Left lung (tissue), 4 donors: ENCODE measurements at regions not wholly inside any gene's neighbourhood (a gene's known extent, or its start where the extent isn't known, plus 50 kb on each side); places are given as distances from the start of the nearest gene placed in this dataset.

Experiments used
- ATAC-seq: fragments of 200-7000 bp; cut with Tn5 transposase; one replicate; pipeline ENCODE4 v1.9.1; 2020; ENCODE audit warnings: moderate library complexity
- DNase-seq, 4 donors: peaks; one replicate each; pipeline ENCODE4 v3.0.0-alpha.2; 2013 to 2020
- H3K27ac ChIP-seq, 2 donors: fragments of 200-600 bp; sonication (generic) in 1 of 2; one replicate each; pipeline versions ENCODE4 v1.5.0 to v1.8.0; 2020 to 2021
- H3K27me3 ChIP-seq, 2 donors: fragments of 200-600 bp; sonication (generic) in 1 of 2; one replicate each; pipeline versions ENCODE4 v1.5.0 to v1.8.0; 2020 to 2021
- H3K36me3 ChIP-seq, 2 donors: fragments of 200-600 bp; sonication (generic) in 1 of 2; one replicate each; pipeline versions ENCODE4 v1.5.0 to v1.8.0; 2020 to 2021
- H3K4me1 ChIP-seq, 2 donors: fragments of 200-600 bp; one replicate each; pipeline ENCODE4 v1.8.0; 2021
- H3K4me3 ChIP-seq, 2 donors: fragments of 200-600 bp; sonication (generic) in 1 of 2; one replicate each; pipeline versions ENCODE4 v1.5.0 to v1.8.0; 2020 to 2021; ENCODE audit warnings: mild to moderate bottlenecking in 1 of 2
- H3K9me3 ChIP-seq, 2 donors: fragments of 200-600 bp; sonication (generic) in 1 of 2; one replicate each; pipeline versions ENCODE4 v1.5.0 to v1.8.0; 2020 to 2021
- CTCF ChIP-seq, 2 donors: fragments of 200-600 bp; sonication (generic) in 1 of 2; IDR thresholded peaks; one replicate each; pipeline versions ENCODE4 v1.5.0 to v1.8.0; 2021; ENCODE audit warnings: antibody characterized with exemption in 2 of 2
- intact Hi-C, 2 donors: fragments of 100-400 bp; cut with DNase I; formaldehyde crosslinking; loops; one replicate each; pipeline versions ENCODE4 v1.11.2 to v1.14.2; 2022
- donor health status: DM: no; HTN: yes; CAD: no.
- donor health status: DM: no; HTN: no; CAD: no.

GRCh38 chr3:77935418-77935817, 895.5 kb downstream of the ROBO2 start:
- no peak for ATAC-seq
- no peaks in the 10 kb centered on the region for H3K36me3 ChIP-seq
- no peaks in the 10 kb centered on the region for H3K9me3 ChIP-seq
- no peaks in the 10 kb centered on the region for H3K4me1 ChIP-seq
- no peak for TF ChIP-seq CTCF (IDR thresholded peaks at IDR 0.05)
- no peaks in the 10 kb centered on the region for H3K27me3 ChIP-seq
- no peak overlapping the region for H3K4me3 ChIP-seq
- DNase-seq, result no peak
- no peak overlapping the region for H3K27ac ChIP-seq
- intact Hi-C loops, result no loop called here

GRCh38 chr3:77939726-77940125, 899.8 kb downstream of the ROBO2 start:
- H3K27me3 ChIP-seq, result no peaks in the 10 kb centered on the region
- no peaks in the 10 kb centered on the region for H3K4me1 ChIP-seq
- no peak for DNase-seq
- ATAC-seq, result no peak
- no peaks in the 10 kb centered on the region for H3K9me3 ChIP-seq
- intact Hi-C loops, result no loop called here
- no peaks in the 10 kb centered on the region for H3K36me3 ChIP-seq
- no peak overlapping the region for H3K27ac ChIP-seq
- TF ChIP-seq CTCF (IDR thresholded peaks at IDR 0.05), result no peak
- no peak overlapping the region for H3K4me3 ChIP-seq

GRCh38 chr3:77943598-77943997, 903.7 kb downstream of the ROBO2 start:
- Histone ChIP-seq H3K4me3 (no peak overlapping the region), H3K27ac (no peak overlapping the region), H3K4me1 (no peaks in the 10 kb centered on the region), H3K27me3 (no peaks in the 10 kb centered on the region), H3K9me3 (no peaks in the 10 kb centered on the region), H3K36me3 (no peaks in the 10 kb centered on the region)
- TF ChIP-seq CTCF (IDR thresholded peaks at IDR 0.05), result no peak
- DNase-seq, result no peak
- no peak for ATAC-seq
- intact Hi-C loops, result no loop called here

- no peaks in the 10 kb centered on the region for H3K27me3 ChIP-seq
- DNase-seq, result no peak
- H3K36me3 ChIP-seq, result no peaks in the 10 kb centered on the region
- ATAC-seq, result no peak
- no peak overlapping the region for H3K4me3 ChIP-seq
- no peak for TF ChIP-seq CTCF (IDR thresholded peaks at IDR 0.05)
- no peak overlapping the region for H3K27ac ChIP-seq
- intact Hi-C loops, result no loop called here
- no peaks in the 10 kb centered on the region for H3K4me1 ChIP-seq
- no peaks in the 10 kb centered on the region for H3K9me3 ChIP-seq
Observed at GRCh38 chr3:77945320-77945719, 905.4 kb downstream of the ROBO2 start.

- Histone ChIP-seq H3K4me1 (no peaks in the 10 kb centered on the region), H3K9me3 (no peaks in the 10 kb centered on the region), H3K36me3 (no peaks in the 10 kb centered on the region), H3K27me3 (no peaks in the 10 kb centered on the region), H3K27ac (no peak overlapping the region), H3K4me3 (no peak overlapping the region)
- no peak for DNase-seq
- no peak for TF ChIP-seq CTCF (IDR thresholded peaks at IDR 0.05)
- intact Hi-C loops, result no loop called here
- ATAC-seq, result no peak
Observed at GRCh38 chr3:77947671-77948070, 907.8 kb downstream of the ROBO2 start.
